Sciatic nerve (tissue), 2 donors: ENCODE measurements at regions not wholly inside any gene's neighbourhood (a gene's known extent, or its start where the extent isn't known, plus 50 kb on each side); places are given as distances from the start of the nearest gene placed in this dataset.

ENCODE experiments used
- ATAC-seq: fragments of 200-7000 bp; cut with Tn5 transposase; one replicate; pipeline ENCODE4 v1.9.1; 2020; ENCODE audit warnings: mild to moderate bottlenecking, moderate library complexity
- DNase-seq: peaks from one replicate; pipeline ENCODE4 v3.0.0-alpha.2; 2020; ENCODE audit warnings: low spot score
- intact Hi-C: fragments of 100-400 bp; cut with DNase I; formaldehyde crosslinking; loops from one replicate; pipeline ENCODE4 v1.14.2; 2022
- donor health status: DM: no; HTN: no; CAD: no.
- donor health status: DM: no; HTN: no; CAD: no.

GRCh38 chr15:61517335-61517734 lies 288.2 kb upstream of the RORA start:
- no peak for DNase-seq
- intact Hi-C loops: no loop called here
- ATAC-seq: no peak

- DNase-seq (no peak), ATAC-seq (no peak)
- intact Hi-C loops: no loop called here
Measured at GRCh38 chr15:61511756-61512155, 282.7 kb upstream of the RORA start.

GRCh38 chr15:61511089-61511488 lies 282.0 kb upstream of the RORA start:
- DNase-seq (no peak), ATAC-seq (no peak)
- intact Hi-C loops: no loop called here

GRCh38 chr15:61509327-61509840 lies 280.3 kb upstream of the RORA start:
- no peak for ATAC-seq
- intact Hi-C loops: no loop called here
- DNase-seq: no peak

- no peak for ATAC-seq
- intact Hi-C loops: no loop called here
- DNase-seq: no peak
Measured at GRCh38 chr15:61503383-61503969, 274.4 kb upstream of the RORA start.

GRCh38 chr15:61501815-61502389 lies 272.8 kb upstream of the RORA start:
- ATAC-seq (no peak), DNase-seq (no peak)
- intact Hi-C loops: no loop called here

GRCh38 chr15:61500951-61501620 lies 272.0 kb upstream of the RORA start:
- ATAC-seq: no peak
- no peak for DNase-seq

GRCh38 chr15:61500523-61500922 lies 271.4 kb upstream of the RORA start:
- intact Hi-C loops: no loop called here
- ATAC-seq: no peak

More at GRCh38 chr15:61500951-61501620, 272.0 kb upstream of the RORA start:
- intact Hi-C loops: no loop called here

GRCh38 chr15:61499376-61499775 lies 270.3 kb upstream of the RORA start:
- DNase-seq (no peak), ATAC-seq (no peak)
- intact Hi-C loops: no loop called here

More at GRCh38 chr15:61500523-61500922, 271.4 kb upstream of the RORA start:
- no peak for DNase-seq

- intact Hi-C loops: no loop called here
- DNase-seq: no peak
- ATAC-seq: peak; percentile 89
Measured at GRCh38 chr15:61489571-61489970, 260.5 kb upstream of the RORA start.

- no peak for ATAC-seq
- DNase-seq: no peak
- intact Hi-C loops: no loop called here
Measured at GRCh38 chr15:61483599-61483998, 254.5 kb upstream of the RORA start.

GRCh38 chr15:61481886-61482285 lies 252.8 kb upstream of the RORA start:
- ATAC-seq (no peak), DNase-seq (no peak)
- intact Hi-C loops: no loop called here

- ATAC-seq (no peak), DNase-seq (no peak)
- intact Hi-C loops: no loop called here
Measured at GRCh38 chr15:61480863-61481262, 251.8 kb upstream of the RORA start.

GRCh38 chr15:61480295-61480694 lies 251.2 kb upstream of the RORA start:
- intact Hi-C loops: no loop called here
- DNase-seq (no peak), ATAC-seq (no peak)

GRCh38 chr15:61479613-61480012 lies 250.5 kb upstream of the RORA start:
- intact Hi-C loops: no loop called here
- ATAC-seq: no peak

GRCh38 chr15:61476741-61477140 lies 247.6 kb upstream of the RORA start:
- intact Hi-C loops: no loop called here
- DNase-seq (no peak), ATAC-seq (no peak)

More at GRCh38 chr15:61479613-61480012, 250.5 kb upstream of the RORA start:
- no peak for DNase-seq

GRCh38 chr15:61474796-61475195 lies 245.7 kb upstream of the RORA start:
- intact Hi-C loops: no loop called here
- ATAC-seq: no peak
- no peak for DNase-seq

GRCh38 chr15:61467823-61468222 lies 238.7 kb upstream of the RORA start:
- no peak for ATAC-seq
- DNase-seq: no peak
- intact Hi-C loops: no loop called here

- intact Hi-C loops: no loop called here
- no peak for DNase-seq
- no peak for ATAC-seq
Measured at GRCh38 chr15:61459785-61460707, 230.9 kb upstream of the RORA start.
